GM23338 (cell line): ENCODE measurements at regions not wholly inside any gene's neighbourhood (a gene's known extent, or its start where the extent isn't known, plus 50 kb on each side); places are given as distances from the start of the nearest gene placed in this dataset.

Source experiments
- ATAC-seq: fragments of 200-7000 bp; cut with Tn5 transposase; 3 replicates; pipeline ENCODE4 v1.9.1; 2020
- DNase-seq: peaks from one replicate; pipeline ENCODE4 v3.0.0-alpha.2; 2015; ENCODE audit warnings: low spot score
- H2AFZ ChIP-seq: fragments of 200-600 bp; sonication (generic); 2 replicates; pipeline ENCODE4 v1.8.0; 2016; ENCODE audit warnings: antibody characterized with exemption, mild to moderate bottlenecking, moderate library complexity
- H3F3A ChIP-seq: fragments of 200-600 bp; sonication (generic); replicated peaks from 2 replicates; pipeline ENCODE4 v1.8.0; 2017; ENCODE audit warnings: antibody characterized with exemption, mixed run types, low read depth
- H3K27ac ChIP-seq: fragments of 200-600 bp; sonication (generic); 2 replicates; pipeline ENCODE4 v1.6.1; 2016; ENCODE audit warnings: low read depth
- H3K27me3 ChIP-seq: fragments of 200-600 bp; sonication (generic); 2 replicates; pipeline ENCODE4 v1.8.0; 2016; ENCODE audit warnings: mild to moderate bottlenecking, mixed run types, moderate library complexity; ENCODE audit not compliant: insufficient read depth
- H3K36me3 ChIP-seq: fragments of 200-600 bp; sonication (generic); 2 replicates; pipeline ENCODE4 v1.8.0; 2016; ENCODE audit warnings: mild to moderate bottlenecking; ENCODE audit not compliant: insufficient read depth
- H3K4me1 ChIP-seq: fragments of 200-600 bp; sonication (generic); 2 replicates; pipeline ENCODE4 v1.8.0; 2016; ENCODE audit warnings: mild to moderate bottlenecking, moderate library complexity; ENCODE audit not compliant: insufficient read depth
- H3K4me2 ChIP-seq: fragments of 200-600 bp; sonication (generic); 2 replicates; pipeline ENCODE4 v1.7.1; 2017; ENCODE audit warnings: mixed run types
- H3K4me3 ChIP-seq: fragments of 200-600 bp; sonication (generic); 2 replicates; pipeline ENCODE4 v1.6.1; 2016; ENCODE audit warnings: mixed run types
- H3K79me2 ChIP-seq: fragments of 200-600 bp; sonication (generic); replicated peaks from 2 replicates; pipeline ENCODE4 v1.8.0; 2017; ENCODE audit warnings: mild to moderate bottlenecking; ENCODE audit not compliant: insufficient read depth
- H3K9me2 ChIP-seq: fragments of 200-600 bp; sonication (generic); 2 replicates; pipeline ENCODE4 v1.8.0; 2017; ENCODE audit not compliant: insufficient read depth
- H4K20me1 ChIP-seq: fragments of 200-600 bp; sonication (generic); replicated peaks from 2 replicates; pipeline ENCODE4 v1.8.0; 2017; ENCODE audit warnings: mild to moderate bottlenecking; ENCODE audit not compliant: insufficient read depth
- H3K27ac Mint-ChIP-seq: 2 replicates; pipeline ENCODE4 v1.8.0; 2020; ENCODE audit warnings: inconsistent platforms, mild to moderate bottlenecking, moderate library complexity, mixed read lengths
- H3K27me3 Mint-ChIP-seq: 3 replicates; pipeline ENCODE4 v1.8.0; 2022; ENCODE audit warnings: low read depth, mild to moderate bottlenecking, moderate library complexity, mixed read lengths, inconsistent platforms; ENCODE audit not compliant: insufficient read depth, poor library complexity
- H3K36me3 Mint-ChIP-seq: 3 replicates; pipeline ENCODE4 v1.8.0; 2021; ENCODE audit warnings: low read depth, mild to moderate bottlenecking, inconsistent platforms, moderate library complexity, mixed read lengths
- H3K4me1 Mint-ChIP-seq: 3 replicates; pipeline ENCODE4 v1.8.0; 2020; ENCODE audit warnings: mild to moderate bottlenecking, inconsistent platforms, mixed read lengths
- H3K4me3 Mint-ChIP-seq: 3 replicates; pipeline ENCODE4 v1.8.0; 2021; ENCODE audit warnings: moderate library complexity, mild to moderate bottlenecking, inconsistent platforms, mixed read lengths
- H3K9me3 Mint-ChIP-seq: 3 replicates; pipeline ENCODE4 v1.8.0; 2020; ENCODE audit warnings: moderate library complexity, mild to moderate bottlenecking, inconsistent platforms, mixed read lengths
- CREB1 ChIP-seq: fragments of 250-450 bp; sonication (Bioruptor Pico); IDR thresholded peaks from 2 replicates; pipeline ENCODE4 v1.5.0; 2020; ENCODE audit warnings: low read depth, mild to moderate bottlenecking, moderate library complexity
- CTCF ChIP-seq, 2 experiments: fragments of 200-600 bp in 1 of 2; sonication (generic) in 1 of 2; conservative IDR thresholded peaks; 2 replicates each; pipeline versions ENCODE4 v1.5.1 to v1.6.1; 2016 to 2017; ENCODE audit warnings: antibody characterized with exemption in 2 of 2, low read depth in 2 of 2, mild to moderate bottlenecking in 2 of 2, moderate library complexity in 1 of 2
- ETS1 ChIP-seq: IDR thresholded peaks from 2 replicates; pipeline ENCODE4 v1.6.1; 2016; ENCODE audit warnings: antibody characterized with exemption
- EZH2 ChIP-seq: fragments of 200-600 bp; sonication (generic); IDR thresholded peaks from one replicate; pipeline ENCODE4 v1.8.0; 2017; ENCODE audit warnings: antibody characterized with exemption, mild to moderate bottlenecking, low read depth; ENCODE audit not compliant: unreplicated experiment
- EZH2phosphoT487 ChIP-seq: fragments of 200-600 bp; sonication (generic); IDR thresholded peaks from one replicate; pipeline ENCODE4 v1.8.1; 2018; ENCODE audit warnings: antibody characterized with exemption; ENCODE audit not compliant: unreplicated experiment
- JUNB ChIP-seq: IDR thresholded peaks from one replicate; pipeline ENCODE4 v1.6.1; 2016; ENCODE audit warnings: antibody characterized with exemption; ENCODE audit not compliant: unreplicated experiment
- NANOG ChIP-seq: IDR thresholded peaks from 2 replicates; pipeline ENCODE4 v1.6.1; 2016; ENCODE audit warnings: antibody characterized with exemption, borderline replicate concordance
- POLR2AphosphoS5 ChIP-seq: IDR thresholded peaks from 2 replicates; pipeline ENCODE4 v1.6.1; 2016; ENCODE audit warnings: antibody characterized with exemption, low read depth
- STAT1 ChIP-seq: IDR thresholded peaks from one replicate; pipeline ENCODE4 v1.6.1; 2016; ENCODE audit warnings: antibody characterized with exemption; ENCODE audit not compliant: unreplicated experiment
- ZNF114 ChIP-seq: fragments of 250-450 bp; sonication (Bioruptor Pico); IDR thresholded peaks from 2 replicates; pipeline ENCODE4 v1.5.0; 2020; ENCODE audit warnings: mild to moderate bottlenecking, moderate library complexity
- ZNF331 ChIP-seq: fragments of 250-450 bp; sonication (Bioruptor Pico); IDR thresholded peaks from 2 replicates; pipeline ENCODE4 v1.5.0; 2020; ENCODE audit warnings: low read depth, mild to moderate bottlenecking, moderate library complexity
- TF ChIP-seq, protein P1 (sequence below): IDR thresholded peaks from one replicate; pipeline ENCODE4 v1.6.1; 2018; ENCODE audit warnings: antibody characterized with exemption; ENCODE audit not compliant: unreplicated experiment
- TF ChIP-seq, protein P2 (sequence below): fragments of 250-450 bp; sonication (Bioruptor Pico); IDR thresholded peaks from 2 replicates; pipeline ENCODE4 v1.5.0; 2020; ENCODE audit warnings: mild to moderate bottlenecking, moderate library complexity

- Mint-ChIP-seq H3K9me3 (no peaks in the 10 kb centered on the region; the same call in 2 of the 3 replicates), H3K27me3 (no peaks in the 10 kb centered on the region), H3K27ac (no peak overlapping the region), H3K4me3 (no peak overlapping the region), H3K36me3 (no peaks in the 10 kb centered on the region), H3K4me1 (0 out of 3 replicates have a peak, but pooled peaks cover 6% of the 10 kb centered on the region)
- H3K27me3 ChIP-seq, result no peaks in the 10 kb centered on the region
- no peaks in the 10 kb centered on the region for H4K20me1 ChIP-seq
- no peak for TF ChIP-seq ETS1
- TF ChIP-seq ZNF114 (CRISPR knock-in tag), result no peak
- no peak for TF ChIP-seq ZNF331 (CRISPR knock-in tag)
- TF ChIP-seq JUNB, result no peak
- no peak for TF ChIP-seq CREB1 (CRISPR knock-in tag)
- TF ChIP-seq, protein P1, sequence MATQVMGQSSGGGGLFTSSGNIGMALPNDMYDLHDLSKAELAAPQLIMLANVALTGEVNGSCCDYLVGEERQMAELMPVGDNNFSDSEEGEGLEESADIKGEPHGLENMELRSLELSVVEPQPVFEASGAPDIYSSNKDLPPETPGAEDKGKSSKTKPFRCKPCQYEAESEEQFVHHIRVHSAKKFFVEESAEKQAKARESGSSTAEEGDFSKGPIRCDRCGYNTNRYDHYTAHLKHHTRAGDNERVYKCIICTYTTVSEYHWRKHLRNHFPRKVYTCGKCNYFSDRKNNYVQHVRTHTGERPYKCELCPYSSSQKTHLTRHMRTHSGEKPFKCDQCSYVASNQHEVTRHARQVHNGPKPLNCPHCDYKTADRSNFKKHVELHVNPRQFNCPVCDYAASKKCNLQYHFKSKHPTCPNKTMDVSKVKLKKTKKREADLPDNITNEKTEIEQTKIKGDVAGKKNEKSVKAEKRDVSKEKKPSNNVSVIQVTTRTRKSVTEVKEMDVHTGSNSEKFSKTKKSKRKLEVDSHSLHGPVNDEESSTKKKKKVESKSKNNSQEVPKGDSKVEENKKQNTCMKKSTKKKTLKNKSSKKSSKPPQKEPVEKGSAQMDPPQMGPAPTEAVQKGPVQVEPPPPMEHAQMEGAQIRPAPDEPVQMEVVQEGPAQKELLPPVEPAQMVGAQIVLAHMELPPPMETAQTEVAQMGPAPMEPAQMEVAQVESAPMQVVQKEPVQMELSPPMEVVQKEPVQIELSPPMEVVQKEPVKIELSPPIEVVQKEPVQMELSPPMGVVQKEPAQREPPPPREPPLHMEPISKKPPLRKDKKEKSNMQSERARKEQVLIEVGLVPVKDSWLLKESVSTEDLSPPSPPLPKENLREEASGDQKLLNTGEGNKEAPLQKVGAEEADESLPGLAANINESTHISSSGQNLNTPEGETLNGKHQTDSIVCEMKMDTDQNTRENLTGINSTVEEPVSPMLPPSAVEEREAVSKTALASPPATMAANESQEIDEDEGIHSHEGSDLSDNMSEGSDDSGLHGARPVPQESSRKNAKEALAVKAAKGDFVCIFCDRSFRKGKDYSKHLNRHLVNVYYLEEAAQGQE, result no peak
- TF ChIP-seq CTCF (conservative IDR thresholded peaks at IDR 0.05; ENCODE audit: low read depth in 2 of 2), result no peak
- TF ChIP-seq NANOG, result no peak
- no peak for TF ChIP-seq EZH2phosphoT487
- no peak for TF ChIP-seq POLR2AphosphoS5
- TF ChIP-seq STAT1, result no peak
- TF ChIP-seq EZH2, result no peak
- TF ChIP-seq, protein P2, sequence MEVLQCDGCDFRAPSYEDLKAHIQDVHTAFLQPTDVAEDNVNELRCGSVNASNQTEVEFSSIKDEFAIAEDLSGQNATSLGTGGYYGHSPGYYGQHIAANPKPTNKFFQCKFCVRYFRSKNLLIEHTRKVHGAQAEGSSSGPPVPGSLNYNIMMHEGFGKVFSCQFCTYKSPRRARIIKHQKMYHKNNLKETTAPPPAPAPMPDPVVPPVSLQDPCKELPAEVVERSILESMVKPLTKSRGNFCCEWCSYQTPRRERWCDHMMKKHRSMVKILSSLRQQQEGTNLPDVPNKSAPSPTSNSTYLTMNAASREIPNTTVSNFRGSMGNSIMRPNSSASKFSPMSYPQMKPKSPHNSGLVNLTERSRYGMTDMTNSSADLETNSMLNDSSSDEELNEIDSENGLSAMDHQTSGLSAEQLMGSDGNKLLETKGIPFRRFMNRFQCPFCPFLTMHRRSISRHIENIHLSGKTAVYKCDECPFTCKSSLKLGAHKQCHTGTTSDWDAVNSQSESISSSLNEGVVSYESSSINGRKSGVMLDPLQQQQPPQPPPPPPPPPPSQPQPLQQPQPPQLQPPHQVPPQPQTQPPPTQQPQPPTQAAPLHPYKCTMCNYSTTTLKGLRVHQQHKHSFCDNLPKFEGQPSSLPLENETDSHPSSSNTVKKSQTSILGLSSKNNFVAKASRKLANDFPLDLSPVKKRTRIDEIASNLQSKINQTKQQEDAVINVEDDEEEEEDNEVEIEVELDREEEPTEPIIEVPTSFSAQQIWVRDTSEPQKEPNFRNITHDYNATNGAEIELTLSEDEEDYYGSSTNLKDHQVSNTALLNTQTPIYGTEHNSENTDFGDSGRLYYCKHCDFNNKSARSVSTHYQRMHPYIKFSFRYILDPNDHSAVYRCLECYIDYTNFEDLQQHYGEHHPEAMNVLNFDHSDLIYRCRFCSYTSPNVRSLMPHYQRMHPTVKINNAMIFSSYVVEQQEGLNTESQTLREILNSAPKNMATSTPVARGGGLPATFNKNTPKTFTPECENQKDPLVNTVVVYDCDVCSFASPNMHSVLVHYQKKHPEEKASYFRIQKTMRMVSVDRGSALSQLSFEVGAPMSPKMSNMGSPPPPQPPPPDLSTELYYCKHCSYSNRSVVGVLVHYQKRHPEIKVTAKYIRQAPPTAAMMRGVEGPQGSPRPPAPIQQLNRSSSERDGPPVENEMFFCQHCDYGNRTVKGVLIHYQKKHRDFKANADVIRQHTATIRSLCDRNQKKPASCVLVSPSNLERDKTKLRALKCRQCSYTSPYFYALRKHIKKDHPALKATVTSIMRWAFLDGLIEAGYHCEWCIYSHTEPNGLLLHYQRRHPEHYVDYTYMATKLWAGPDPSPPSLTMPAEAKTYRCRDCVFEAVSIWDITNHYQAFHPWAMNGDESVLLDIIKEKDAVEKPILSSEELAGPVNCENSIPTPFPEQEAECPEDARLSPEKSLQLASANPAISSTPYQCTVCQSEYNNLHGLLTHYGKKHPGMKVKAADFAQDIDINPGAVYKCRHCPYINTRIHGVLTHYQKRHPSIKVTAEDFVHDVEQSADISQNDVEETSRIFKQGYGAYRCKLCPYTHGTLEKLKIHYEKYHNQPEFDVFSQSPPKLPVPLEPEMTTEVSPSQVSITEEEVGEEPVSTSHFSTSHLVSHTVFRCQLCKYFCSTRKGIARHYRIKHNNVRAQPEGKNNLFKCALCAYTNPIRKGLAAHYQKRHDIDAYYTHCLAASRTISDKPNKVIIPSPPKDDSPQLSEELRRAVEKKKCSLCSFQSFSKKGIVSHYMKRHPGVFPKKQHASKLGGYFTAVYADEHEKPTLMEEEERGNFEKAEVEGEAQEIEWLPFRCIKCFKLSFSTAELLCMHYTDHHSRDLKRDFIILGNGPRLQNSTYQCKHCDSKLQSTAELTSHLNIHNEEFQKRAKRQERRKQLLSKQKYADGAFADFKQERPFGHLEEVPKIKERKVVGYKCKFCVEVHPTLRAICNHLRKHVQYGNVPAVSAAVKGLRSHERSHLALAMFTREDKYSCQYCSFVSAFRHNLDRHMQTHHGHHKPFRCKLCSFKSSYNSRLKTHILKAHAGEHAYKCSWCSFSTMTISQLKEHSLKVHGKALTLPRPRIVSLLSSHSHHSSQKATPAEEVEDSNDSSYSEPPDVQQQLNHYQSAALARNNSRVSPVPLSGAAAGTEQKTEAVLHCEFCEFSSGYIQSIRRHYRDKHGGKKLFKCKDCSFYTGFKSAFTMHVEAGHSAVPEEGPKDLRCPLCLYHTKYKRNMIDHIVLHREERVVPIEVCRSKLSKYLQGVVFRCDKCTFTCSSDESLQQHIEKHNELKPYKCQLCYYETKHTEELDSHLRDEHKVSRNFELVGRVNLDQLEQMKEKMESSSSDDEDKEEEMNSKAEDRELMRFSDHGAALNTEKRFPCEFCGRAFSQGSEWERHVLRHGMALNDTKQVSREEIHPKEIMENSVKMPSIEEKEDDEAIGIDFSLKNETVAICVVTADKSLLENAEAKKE (CRISPR knock-in tag), result no peak
- H3K4me2 ChIP-seq, result no peak overlapping the region
- no peaks in the 10 kb centered on the region for H3K36me3 ChIP-seq
- no peaks in the 10 kb centered on the region for H3K79me2 ChIP-seq
- no peaks in the 10 kb centered on the region for H3F3A ChIP-seq
- ATAC-seq (no peak), DNase-seq (no peak)
- no peak overlapping the region for H3K4me3 ChIP-seq
- H3K4me1 ChIP-seq, result no peaks in the 10 kb centered on the region
- H2AFZ ChIP-seq, result peak overlapping the region; percentile 69; the same call in 1 of the 2 replicates
- peaks cover 5% of the 10 kb centered on the region; the same call in 1 of the 2 replicates for H3K9me2 ChIP-seq
- H3K27ac ChIP-seq, result no peak overlapping the region
Measured at GRCh38 chr15:39503526-39503925, 77.4 kb upstream of the THBS1 start.
